ENCODE measurements at regions not wholly inside any gene's neighbourhood (a gene's known extent, or its start where the extent isn't known, plus 50 kb on each side); places are given as distances from the start of the nearest gene placed in this dataset.

DNA sequence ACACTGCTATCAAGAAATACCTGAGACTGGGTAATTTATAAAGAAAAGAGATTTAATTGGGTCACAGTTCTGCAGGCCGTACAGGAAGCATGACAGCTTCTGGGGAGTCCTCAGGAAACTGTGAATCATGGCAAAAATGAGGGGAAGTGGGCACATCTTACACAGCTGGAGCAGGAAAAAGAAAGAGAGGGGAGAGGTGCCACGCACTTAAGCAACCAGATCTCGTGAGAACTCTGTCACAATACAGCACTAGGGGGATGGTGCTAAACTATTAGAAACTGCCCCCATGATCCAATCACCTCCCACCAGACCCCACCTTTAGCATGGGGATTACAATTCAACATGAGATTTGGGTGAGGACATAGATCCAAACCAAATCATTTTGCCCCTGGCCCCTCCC lies 105.5 kb upstream of the CPLX2 start:
- no peak for DNase-seq (ENCODE audit: low spot score)

GRCh38 chr5:175766963-175767362 lies 104.4 kb upstream of the CPLX2 start:
- DNase-seq (ENCODE audit: low spot score): no peak

DNA sequence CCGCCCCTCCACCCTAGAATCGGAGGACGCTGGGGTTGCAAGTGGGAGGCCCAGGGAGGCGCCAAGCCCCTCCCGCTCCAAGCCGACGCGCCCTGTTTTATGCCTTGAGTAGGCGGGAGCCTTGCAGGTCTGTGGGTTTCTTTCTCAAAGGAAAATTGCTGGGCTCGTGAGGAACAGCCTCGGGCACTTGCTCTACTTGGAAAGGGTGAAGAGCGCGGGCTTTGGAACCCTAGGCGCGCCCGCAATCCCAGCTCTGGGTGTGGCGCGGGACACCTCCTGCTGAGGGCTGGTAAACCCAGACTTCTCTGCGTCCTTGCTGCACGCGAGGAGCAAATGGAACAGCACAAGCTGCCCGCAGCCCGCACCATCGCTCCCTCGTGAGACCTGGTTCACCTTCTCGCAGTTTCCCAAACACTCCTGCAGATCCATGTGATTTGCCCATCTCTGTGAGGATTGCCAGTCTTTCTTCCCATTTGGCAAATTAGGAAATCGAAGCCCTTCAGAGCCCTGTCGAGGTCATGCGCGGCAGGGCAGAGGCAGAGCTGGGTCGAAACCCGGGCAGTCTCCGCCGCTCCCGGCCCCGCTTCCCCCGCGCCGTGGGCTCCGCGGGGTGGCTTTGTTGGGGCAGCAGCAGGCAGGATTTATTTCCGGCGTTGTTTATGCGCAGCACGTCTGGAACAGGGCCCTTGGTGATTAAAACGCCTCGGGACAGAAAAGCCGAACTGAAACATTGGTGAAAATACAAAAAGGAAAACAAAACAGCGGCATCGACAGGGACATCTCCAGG lies 98.4 kb upstream of the CPLX2 start:
- DNase-seq (ENCODE audit: low spot score): peak; percentile 38

DNA sequence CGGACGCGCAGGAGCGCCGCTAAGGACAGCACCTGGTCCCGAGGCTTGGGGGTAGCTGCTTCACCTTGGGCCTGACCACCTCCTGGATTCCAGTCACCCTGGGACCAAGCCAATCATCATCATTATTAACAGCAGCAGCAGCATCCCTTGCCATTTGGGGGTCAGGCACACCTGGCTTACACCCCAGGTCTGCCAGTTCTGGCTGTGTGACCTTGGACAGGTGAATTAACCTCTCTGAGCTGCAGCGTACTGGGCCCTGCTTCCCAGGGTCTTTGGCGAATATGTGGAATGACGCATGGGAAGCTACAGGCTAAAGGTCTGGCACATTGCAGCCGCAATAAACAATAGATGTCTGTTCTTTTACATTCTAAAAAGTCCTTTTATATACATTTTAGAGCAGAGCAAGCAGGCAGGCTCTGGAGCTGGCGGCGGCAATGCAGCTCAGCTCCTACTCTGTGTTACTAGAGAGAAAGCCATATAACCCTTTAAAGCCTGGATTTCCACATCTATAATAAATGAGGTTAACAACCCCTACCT lies 97.8 kb upstream of the CPLX2 start:
- DNase-seq (ENCODE audit: low spot score): no peak

DNA sequence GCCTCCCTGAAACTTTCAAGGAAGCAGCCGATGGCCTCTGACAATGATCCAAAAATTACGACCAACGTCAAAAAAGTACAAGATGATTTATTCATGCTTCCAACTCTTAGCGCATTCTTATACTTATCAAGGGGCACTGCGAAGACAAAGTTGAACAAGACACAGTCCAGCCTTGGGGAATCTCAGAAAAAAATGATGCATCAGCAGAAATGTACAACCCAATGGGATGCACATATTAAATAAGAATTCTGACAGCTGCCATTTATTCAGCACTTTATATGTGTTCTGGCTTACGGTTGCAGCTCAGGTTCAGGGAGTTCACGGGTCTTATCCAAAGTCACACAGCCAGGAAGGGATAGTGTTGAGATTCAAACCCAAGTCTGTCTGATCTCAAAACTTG lies 96.0 kb upstream of the CPLX2 start:
- DNase-seq (ENCODE audit: low spot score): no peak

- DNase-seq (ENCODE audit: low spot score): peak; percentile 66
Measured at GRCh38 chr5:175778951-175779503, 92.4 kb upstream of the CPLX2 start.

DNA sequence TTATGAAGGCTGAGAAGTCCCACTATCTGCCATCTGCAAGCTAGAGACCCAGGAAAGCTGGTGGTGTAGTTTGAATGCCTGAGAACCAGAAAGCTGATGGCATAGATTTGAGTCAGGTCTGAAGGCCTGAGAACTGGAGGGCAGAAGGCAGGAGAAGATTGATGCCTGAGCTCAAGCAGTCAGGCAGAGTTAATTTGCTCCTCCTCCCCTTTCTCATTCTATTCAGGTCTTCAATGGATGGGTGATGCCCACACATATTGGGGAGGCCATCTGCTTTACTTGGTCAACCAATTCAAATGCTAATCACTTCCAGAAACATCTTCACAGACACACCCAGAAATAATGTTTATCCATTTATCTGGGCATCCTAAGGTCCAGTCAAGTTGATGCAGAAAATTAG lies 87.6 kb upstream of the CPLX2 start:
- no peak for DNase-seq (ENCODE audit: low spot score)

GRCh38 chr5:175784230-175784629 lies 87.1 kb upstream of the CPLX2 start:
- no peak for DNase-seq (ENCODE audit: low spot score)

- no peak for DNase-seq (ENCODE audit: low spot score)
Measured at GRCh38 chr5:175785681-175786080, 85.7 kb upstream of the CPLX2 start.

DNA sequence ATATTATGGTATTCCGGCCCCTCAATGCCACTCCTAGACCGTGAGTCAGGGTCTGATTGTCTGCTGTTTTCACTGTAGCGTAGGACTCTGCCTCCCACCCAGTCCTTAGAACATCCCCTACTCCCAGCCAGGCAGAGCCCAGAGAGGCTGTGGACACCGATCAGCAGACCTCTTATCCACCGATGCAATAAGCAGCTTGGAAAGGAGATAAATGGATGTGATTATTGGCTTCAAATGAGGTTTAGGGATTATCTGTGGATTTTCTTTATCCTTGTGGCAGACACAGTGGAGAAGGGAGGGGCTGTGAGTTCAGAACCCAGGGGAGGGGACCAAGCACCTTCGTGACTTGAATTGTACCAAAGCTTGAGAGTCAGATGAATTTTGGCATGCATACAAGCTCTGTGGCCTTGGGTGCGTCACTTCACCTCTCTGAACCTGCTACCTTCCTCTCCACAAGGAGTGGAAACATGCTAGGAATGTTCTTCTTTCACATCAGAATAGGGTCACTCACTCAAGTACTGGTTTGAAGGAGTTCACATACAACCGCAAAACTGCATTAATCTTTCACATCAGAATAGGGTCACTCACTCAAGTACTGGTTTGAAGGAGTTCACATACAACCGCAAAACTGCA lies 83.1 kb upstream of the CPLX2 start:
- DNase-seq (ENCODE audit: low spot score): no peak

DNA sequence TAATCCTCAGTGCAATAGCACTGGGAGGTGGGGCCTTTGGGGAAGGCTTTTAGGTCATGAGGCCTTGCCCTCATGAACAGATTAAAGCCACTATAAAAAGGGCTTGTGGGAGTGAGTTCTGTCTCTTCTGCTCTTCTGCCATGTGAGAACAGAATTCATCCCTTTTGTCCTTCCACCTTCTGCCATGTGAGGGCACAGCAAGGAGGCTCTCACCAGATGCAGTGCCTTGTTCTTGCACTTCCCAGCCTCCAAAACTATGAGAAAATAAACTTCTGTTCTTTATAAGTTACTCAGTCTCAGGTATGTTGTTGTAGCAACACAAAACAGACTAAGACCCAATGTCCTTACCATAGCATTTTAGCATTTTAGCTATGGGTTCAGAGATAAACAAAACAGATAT lies 81.7 kb upstream of the CPLX2 start:
- DNase-seq (ENCODE audit: low spot score): no peak

DNA sequence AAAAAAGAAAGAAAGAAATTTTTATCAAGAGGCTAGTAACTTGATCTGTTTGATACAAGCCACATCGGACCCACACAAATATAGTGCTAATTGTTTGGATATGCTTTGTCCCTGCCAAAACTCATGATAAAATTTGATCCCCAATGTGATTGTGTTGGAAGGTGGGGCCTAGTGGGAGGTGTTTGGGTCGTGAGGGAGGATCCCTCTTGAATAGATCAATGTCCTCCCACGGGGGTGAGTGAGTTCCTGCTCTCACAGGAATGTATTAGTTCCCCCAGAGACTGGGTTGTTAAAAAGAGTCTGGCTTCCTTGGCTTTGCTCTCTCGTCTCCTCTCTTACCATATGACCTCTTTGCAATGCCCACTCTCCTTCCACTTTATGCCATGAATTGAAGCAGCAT lies 80.6 kb upstream of the CPLX2 start:
- no peak for DNase-seq (ENCODE audit: low spot score)

DNA sequence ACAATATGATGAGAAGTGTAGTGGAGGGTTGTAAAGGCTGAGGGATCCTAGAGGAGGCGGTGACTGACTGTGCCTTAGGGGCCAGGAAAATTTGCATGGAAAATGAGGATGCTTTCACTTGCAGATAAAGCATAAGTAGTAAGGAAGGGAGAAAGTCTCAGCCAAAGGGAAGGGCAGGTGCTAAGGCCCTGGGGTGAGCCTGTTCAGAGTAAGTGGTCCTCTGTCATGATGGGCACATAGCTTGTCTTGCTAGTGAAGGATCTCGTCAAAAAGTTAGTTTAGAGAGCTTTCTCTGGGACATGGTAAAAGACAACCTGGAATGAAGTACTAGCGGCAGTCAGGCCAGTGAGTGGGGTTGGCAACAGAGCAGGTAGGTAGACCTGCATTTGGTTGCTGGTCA lies 75.4 kb upstream of the CPLX2 start:
- no peak for DNase-seq (ENCODE audit: low spot score)

DNA sequence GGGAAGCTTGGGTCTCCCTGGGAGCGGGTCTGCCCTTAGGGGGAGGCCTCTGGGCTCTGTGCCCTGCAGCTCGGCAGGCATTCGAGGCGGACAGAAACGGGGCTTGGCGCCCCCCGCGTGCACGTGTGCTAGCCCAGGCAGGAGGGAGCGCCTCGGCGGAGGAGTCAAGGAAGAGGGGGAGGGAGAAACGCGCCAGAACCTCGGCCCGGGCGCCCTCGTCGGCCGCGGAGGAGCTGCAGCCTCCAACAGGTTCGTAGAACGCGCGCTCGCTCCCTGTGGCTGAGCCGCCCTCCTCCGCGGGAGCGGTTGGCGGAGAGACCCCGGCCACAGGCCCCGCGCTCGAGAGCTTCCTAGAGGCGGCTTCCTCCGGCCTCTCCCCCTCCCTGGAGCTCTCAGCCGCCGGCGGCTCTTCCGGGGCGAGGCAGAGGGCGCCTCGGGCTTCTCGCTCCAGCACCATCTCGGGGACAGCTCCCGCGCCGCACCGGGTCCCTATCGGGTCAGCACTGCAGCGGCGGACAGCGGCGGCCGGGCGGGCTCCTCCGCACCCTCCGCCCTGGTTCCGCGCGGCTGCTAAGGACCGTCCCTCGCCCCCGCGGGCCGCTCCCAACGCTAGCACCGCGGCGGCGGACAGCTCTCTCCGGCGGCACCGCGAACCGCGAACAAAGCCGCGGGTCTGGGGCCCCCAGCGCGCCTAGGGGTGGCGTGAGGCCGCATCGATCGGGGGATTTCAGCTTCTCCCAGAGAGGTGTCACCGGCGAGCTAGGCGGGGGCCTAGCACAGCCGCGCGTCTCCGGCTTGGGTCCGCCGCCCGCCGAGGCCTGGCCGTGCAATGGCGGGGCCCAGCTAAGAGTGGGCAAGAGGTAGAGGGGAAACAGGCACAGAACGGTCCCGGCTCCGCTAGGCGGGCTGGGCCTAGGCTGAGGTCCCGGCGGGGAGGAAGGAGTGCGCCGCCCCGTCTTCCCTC lies 74.6 kb upstream of the CPLX2 start:
- DNase-seq (ENCODE audit: low spot score): peak; percentile 84

DNA sequence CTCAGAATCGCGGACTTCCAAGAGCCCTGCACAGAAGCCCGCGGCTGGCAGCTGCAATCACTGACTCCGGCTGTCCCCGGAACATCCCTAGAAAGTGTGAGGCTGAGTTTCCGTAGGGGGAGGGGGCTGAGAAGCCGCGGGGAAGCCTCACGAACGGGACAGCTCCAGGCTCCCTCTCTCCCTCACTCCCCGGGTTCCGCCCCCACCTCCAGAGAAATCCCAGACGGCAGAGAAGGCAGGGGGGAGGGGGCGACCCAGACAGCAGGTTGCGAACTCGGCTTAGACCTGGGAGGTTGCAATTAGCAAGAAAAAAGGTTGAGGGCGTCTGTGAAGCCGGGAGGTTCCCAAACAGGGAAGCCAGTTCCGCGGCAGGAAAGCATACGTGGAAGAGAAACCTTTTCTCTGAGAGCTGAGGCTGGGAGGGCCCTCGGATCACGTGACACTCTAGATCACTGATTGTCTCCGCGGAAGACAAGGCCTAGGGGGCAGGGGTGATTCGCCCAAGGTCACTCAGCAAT lies 73.8 kb upstream of the CPLX2 start:
- no peak for DNase-seq (ENCODE audit: low spot score)

DNA sequence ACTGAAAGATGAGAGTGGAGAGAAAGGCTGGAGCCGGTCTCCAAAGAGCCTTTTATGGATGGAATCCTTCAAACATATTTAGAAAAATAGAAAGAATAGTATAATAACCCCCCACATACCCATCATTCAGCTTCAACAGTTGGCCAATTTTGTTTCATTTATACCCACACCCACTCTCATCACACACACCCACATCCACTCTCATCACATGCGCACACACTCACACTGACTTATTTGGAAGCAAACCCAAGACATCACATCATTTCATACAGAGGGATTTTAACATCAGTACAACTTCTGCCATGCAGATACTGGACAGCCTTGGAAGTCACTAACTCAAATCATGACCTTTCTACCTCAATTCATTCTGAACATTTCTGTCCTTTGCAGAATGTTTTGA lies 72.8 kb upstream of the CPLX2 start:
- no peak for DNase-seq (ENCODE audit: low spot score)

GRCh38 chr5:175800656-175801081 lies 70.7 kb upstream of the CPLX2 start:
- no peak for DNase-seq (ENCODE audit: low spot score)

DNA sequence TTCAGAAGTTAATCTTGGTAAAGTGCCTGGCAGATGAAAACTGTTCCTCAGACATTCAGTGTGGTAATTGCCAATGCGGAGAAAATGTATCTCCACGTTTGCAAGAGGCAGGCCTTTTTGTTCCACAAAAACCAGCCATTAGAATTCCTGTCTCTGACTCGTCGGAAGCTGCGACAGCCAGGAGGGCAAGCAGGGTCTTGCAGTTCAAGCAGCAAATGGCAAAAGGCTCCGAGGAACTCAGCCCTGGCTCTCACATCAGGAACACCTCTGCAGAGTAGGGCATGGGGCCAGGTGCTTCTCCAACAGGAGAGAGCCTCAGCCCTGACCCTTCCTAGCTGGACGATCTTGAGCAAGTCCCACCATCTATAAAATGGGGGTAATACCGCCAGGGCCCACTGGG lies 69.0 kb upstream of the CPLX2 start:
- no peak for DNase-seq (ENCODE audit: low spot score)

DNA sequence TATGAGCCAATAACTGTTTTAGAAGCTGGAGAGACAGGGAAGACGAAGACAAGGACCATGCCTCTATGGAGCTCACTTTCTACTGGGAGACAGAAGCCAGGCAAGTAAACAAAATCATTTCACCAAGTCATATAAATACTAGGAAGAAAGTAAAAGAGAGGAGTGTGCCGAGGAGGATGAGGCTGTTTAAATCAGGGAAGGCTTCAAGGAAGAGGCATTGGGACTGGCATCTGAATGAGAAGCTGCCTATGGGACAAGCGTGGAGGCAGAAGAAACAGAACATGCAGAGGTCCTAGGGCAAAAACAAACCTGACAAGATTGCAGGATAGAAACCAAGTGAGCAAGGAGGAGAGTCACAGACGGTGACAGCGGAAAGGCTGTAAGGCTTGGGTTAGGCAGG lies 68.1 kb upstream of the CPLX2 start:
- DNase-seq (ENCODE audit: low spot score): no peak

GRCh38 chr5:175803736-175804454 lies 67.5 kb upstream of the CPLX2 start:
- DNase-seq (ENCODE audit: low spot score): no peak

All from H4 (cell line).